GM23338 (cell line): ENCODE measurements at regions not wholly inside any gene's neighbourhood (a gene's known extent, or its start where the extent isn't known, plus 50 kb on each side); places are given as distances from the start of the nearest gene placed in this dataset.

Experiments
- CTCF ChIP-seq, 2 experiments: fragments of 200-600 bp in 1 of 2; sonication (generic) in 1 of 2; conservative IDR thresholded peaks; 2 replicates each; pipeline versions ENCODE4 v1.5.1 to v1.6.1; 2016 to 2017; ENCODE audit warnings: antibody characterized with exemption in 2 of 2, low read depth in 2 of 2, mild to moderate bottlenecking in 2 of 2, moderate library complexity in 1 of 2
- ETS1 ChIP-seq: IDR thresholded peaks from 2 replicates; pipeline ENCODE4 v1.6.1; 2016; ENCODE audit warnings: antibody characterized with exemption
- EZH2 ChIP-seq: fragments of 200-600 bp; sonication (generic); IDR thresholded peaks from one replicate; pipeline ENCODE4 v1.8.0; 2017; ENCODE audit warnings: antibody characterized with exemption, mild to moderate bottlenecking, low read depth; ENCODE audit not compliant: unreplicated experiment
- EZH2phosphoT487 ChIP-seq: fragments of 200-600 bp; sonication (generic); IDR thresholded peaks from one replicate; pipeline ENCODE4 v1.8.1; 2018; ENCODE audit warnings: antibody characterized with exemption; ENCODE audit not compliant: unreplicated experiment
- JUNB ChIP-seq: IDR thresholded peaks from one replicate; pipeline ENCODE4 v1.6.1; 2016; ENCODE audit warnings: antibody characterized with exemption; ENCODE audit not compliant: unreplicated experiment
- POLR2AphosphoS5 ChIP-seq: IDR thresholded peaks from 2 replicates; pipeline ENCODE4 v1.6.1; 2016; ENCODE audit warnings: antibody characterized with exemption, low read depth
- REST ChIP-seq: IDR thresholded peaks from one replicate; pipeline ENCODE4 v1.6.1; 2018; ENCODE audit warnings: antibody characterized with exemption; ENCODE audit not compliant: unreplicated experiment

DNA sequence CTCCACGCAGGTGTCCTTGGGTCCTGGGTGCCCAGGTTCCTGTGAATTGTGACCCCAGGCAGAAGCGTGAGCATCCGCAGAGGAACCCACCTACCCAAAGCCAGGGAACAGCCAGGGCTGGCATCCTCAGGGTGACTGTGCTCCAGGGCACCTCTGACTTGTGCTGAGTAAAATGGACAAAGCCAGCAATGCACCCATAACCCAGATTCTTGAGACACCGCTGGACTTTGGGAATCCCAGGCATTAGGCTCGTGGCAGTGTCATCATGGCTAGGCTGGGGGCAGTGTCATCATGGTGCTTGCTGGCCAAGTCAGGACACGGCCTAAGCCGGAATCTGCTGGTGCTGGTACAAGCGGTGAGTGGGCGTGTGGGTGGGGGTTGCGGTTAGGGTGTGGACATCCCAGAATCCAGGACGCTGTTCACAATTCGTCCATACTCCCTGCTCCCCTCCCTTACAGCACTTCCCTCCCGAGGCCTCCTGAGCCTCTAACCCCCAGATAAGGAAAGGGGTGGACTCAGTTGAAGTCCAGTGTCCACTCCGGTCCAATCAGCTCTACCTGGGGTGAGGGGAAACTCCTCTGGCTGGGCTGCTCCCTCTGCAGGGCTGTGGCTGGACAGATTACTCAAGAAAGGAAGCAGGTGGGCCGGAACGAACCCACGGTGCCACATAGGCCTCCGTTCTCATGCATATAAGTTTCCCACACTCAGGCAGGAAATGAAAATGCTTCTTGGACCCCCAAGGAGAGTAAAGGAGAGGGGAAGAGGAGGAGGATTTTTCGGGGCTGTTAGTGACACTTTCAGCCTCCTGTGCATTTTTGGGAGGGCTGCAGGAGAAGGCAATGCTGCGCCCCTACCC is 138.9 kb downstream of the SEC14L1 start:
- 0 out of 4 replicates have a peak, but pooled peaks of 1 of the 2 experiments have one; percentile 8 for TF ChIP-seq CTCF (conservative IDR thresholded peaks at IDR 0.05; ENCODE audit: low read depth in 2 of 2)
- TF ChIP-seq EZH2phosphoT487 = no peak
- TF ChIP-seq EZH2 = no peak
- no peak for TF ChIP-seq POLR2AphosphoS5
- no peak for TF ChIP-seq REST
- no peak for TF ChIP-seq ETS1
- no peak for TF ChIP-seq JUNB
